ENCODE measurements at regions not wholly inside any gene's neighbourhood (a gene's known extent, or its start where the extent isn't known, plus 50 kb on each side); places are given as distances from the start of the nearest gene placed in this dataset.

DNA sequence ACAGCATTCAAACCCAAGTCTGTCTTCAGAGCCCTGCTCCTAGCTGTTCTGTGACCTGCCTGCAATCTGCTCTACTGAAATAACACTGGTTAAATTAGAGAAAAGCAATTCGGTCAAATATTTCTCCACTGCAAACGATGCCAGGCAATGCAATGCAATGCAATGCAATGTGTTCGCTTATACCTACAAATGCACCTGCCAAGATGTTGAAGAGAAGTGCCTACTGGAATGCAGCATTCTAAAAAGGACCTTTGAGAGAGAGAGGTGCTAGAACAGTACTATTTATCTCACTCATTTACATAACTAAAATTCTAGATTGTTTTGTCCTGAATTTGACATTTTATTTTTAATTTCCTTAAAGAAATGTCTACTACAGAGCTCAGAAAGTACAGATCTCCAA lies 157.3 kb upstream of the CDK1 start:
- Histone ChIP-seq H3K4me1 (ENCODE audit: control insufficient read depth, insufficient read depth, low read length) (no peaks in the 10 kb centered on the region), H3K27ac (ENCODE audit: low read length) (no peak overlapping the region), H3K4me3 (ENCODE audit: low read length) (no peak overlapping the region), H3K36me3 (ENCODE audit: control insufficient read depth, insufficient read depth, low read length) (no peaks in the 10 kb centered on the region), H3K27me3 (ENCODE audit: control insufficient read depth, insufficient read depth, low read length) (no peaks in the 10 kb centered on the region), H3K9me3 (ENCODE audit: control insufficient read depth, insufficient read depth, low read length) (no peaks in the 10 kb centered on the region)
- intact Hi-C loops (cut with micrococcal nuclease) = no loop called here
- no peak for DNase-seq
- 93% methylated on average over 3 of the region's 3 CpGs for WGBS (ENCODE audit: insufficient coverage)
- no peak for ATAC-seq
- H3K9me3 Mint-ChIP-seq = no peaks in the 10 kb centered on the region
- H3K36me3 Mint-ChIP-seq = no peaks in the 10 kb centered on the region
- TF ChIP-seq, protein P1, sequence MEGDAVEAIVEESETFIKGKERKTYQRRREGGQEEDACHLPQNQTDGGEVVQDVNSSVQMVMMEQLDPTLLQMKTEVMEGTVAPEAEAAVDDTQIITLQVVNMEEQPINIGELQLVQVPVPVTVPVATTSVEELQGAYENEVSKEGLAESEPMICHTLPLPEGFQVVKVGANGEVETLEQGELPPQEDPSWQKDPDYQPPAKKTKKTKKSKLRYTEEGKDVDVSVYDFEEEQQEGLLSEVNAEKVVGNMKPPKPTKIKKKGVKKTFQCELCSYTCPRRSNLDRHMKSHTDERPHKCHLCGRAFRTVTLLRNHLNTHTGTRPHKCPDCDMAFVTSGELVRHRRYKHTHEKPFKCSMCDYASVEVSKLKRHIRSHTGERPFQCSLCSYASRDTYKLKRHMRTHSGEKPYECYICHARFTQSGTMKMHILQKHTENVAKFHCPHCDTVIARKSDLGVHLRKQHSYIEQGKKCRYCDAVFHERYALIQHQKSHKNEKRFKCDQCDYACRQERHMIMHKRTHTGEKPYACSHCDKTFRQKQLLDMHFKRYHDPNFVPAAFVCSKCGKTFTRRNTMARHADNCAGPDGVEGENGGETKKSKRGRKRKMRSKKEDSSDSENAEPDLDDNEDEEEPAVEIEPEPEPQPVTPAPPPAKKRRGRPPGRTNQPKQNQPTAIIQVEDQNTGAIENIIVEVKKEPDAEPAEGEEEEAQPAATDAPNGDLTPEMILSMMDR (IDR thresholded peaks at IDR 0.05) = no peak
- no peaks in the 10 kb centered on the region for H3K27me3 Mint-ChIP-seq (ENCODE audit: low read depth in 2 of 2)
- H3K4me3 Mint-ChIP-seq = no peak overlapping the region
- H3K27ac Mint-ChIP-seq = no peak overlapping the region
- no peaks in the 10 kb centered on the region for H3K4me1 Mint-ChIP-seq

DNA sequence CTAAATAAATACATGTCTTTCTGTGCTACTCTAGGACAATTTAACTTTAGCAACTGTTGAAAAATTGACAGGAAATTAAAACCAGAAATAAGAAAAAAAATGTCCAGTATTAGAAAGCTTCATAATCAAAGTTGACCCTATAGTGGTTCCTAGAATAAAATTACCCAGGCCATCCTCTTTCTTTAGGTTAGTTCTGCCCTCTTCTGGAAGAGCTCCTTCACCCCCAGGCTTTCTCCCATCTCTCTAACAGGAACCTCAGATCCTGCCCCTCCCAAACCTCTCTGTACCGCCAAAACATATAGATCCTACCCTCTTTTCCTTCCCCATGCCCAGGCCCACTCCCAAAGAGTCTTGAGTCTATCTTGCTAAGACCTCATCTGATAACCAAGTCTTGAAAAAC lies 159.4 kb upstream of the CDK1 start:
- 81% methylated on average over 1 of the region's 1 CpG for WGBS (ENCODE audit: insufficient coverage)
- Histone ChIP-seq H3K4me1 (ENCODE audit: control insufficient read depth, insufficient read depth, low read length) (no peaks in the 10 kb centered on the region), H3K27ac (ENCODE audit: low read length) (no peak overlapping the region), H3K27me3 (ENCODE audit: control insufficient read depth, insufficient read depth, low read length) (no peaks in the 10 kb centered on the region), H3K9me3 (ENCODE audit: control insufficient read depth, insufficient read depth, low read length) (no peaks in the 10 kb centered on the region), H3K4me3 (ENCODE audit: low read length) (no peak overlapping the region), H3K36me3 (ENCODE audit: control insufficient read depth, insufficient read depth, low read length) (no peaks in the 10 kb centered on the region)
- ATAC-seq (no peak), DNase-seq (no peak)
- Mint-ChIP-seq H3K4me1 (no peaks in the 10 kb centered on the region), H3K27me3 (ENCODE audit: low read depth in 2 of 2) (no peaks in the 10 kb centered on the region), H3K4me3 (no peak overlapping the region), H3K36me3 (no peaks in the 10 kb centered on the region), H3K27ac (no peak overlapping the region), H3K9me3 (no peaks in the 10 kb centered on the region)
- intact Hi-C loops (cut with micrococcal nuclease) = no loop called here
- TF ChIP-seq, protein P1 (IDR thresholded peaks at IDR 0.05) = no peak

DNA sequence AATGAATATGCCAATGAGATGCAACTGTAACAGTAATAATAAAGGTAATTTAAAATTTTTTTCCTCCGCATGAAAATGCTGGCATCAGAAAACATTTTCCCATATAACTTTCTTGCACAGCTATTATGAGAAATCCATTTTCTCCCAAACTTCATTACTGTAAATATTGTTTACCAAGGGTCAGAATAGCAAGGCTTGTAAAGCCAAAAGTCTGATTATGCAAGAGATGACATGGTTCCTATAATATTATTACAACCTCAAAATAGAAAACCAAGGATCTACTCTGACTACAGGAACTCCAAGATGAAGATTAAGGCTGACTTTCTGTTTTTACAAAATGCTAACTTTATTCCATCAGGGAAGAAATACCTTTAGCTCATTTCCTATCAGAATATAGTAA lies 162.7 kb upstream of the CDK1 start:
- no peaks in the 10 kb centered on the region for H3K36me3 Mint-ChIP-seq
- H3K4me1 Mint-ChIP-seq = no peaks in the 10 kb centered on the region
- DNase-seq (no peak), ATAC-seq (no peak)
- H3K27ac Mint-ChIP-seq = no peak overlapping the region
- H3K27me3 Mint-ChIP-seq (ENCODE audit: low read depth in 2 of 2) = no peaks in the 10 kb centered on the region
- no CpG with 5 or more reads among the region's 1 CpG for WGBS (ENCODE audit: insufficient coverage)
- Histone ChIP-seq H3K4me1 (ENCODE audit: control insufficient read depth, insufficient read depth, low read length) (no peaks in the 10 kb centered on the region), H3K27ac (ENCODE audit: low read length) (no peak overlapping the region), H3K4me3 (ENCODE audit: low read length) (no peak overlapping the region), H3K27me3 (ENCODE audit: control insufficient read depth, insufficient read depth, low read length) (no peaks in the 10 kb centered on the region), H3K9me3 (ENCODE audit: control insufficient read depth, insufficient read depth, low read length) (no peaks in the 10 kb centered on the region), H3K36me3 (ENCODE audit: control insufficient read depth, insufficient read depth, low read length) (no peaks in the 10 kb centered on the region)
- H3K4me3 Mint-ChIP-seq = no peak overlapping the region
- no peaks in the 10 kb centered on the region for H3K9me3 Mint-ChIP-seq
- intact Hi-C loops (cut with micrococcal nuclease) = no loop called here
- TF ChIP-seq, protein P1 (IDR thresholded peaks at IDR 0.05) = no peak

DNA sequence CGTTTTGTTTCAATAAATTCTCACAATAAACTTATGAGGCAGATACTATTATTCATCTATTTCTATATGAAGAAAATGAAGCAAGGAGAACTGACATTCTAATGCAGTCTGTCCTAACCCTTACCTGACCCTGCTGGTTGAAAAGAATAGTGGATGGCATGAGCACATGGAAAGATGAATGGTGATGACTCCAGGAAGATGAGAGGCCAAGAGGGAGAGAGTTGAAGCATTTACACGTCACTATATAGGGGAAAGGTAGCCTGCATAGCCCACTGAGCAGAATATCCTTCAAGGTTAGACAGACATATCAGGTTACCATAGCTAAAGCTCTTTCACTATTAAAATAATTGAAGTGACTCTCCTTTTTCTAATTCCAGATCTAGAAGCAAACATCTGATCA lies 163.9 kb upstream of the CDK1 start:
- H3K9me3 Mint-ChIP-seq = no peaks in the 10 kb centered on the region
- DNase-seq (no peak), ATAC-seq (no peak)
- no peaks in the 10 kb centered on the region for H3K4me1 Mint-ChIP-seq
- no peak overlapping the region for H3K4me3 Mint-ChIP-seq
- TF ChIP-seq, protein P1 (IDR thresholded peaks at IDR 0.05) = no peak
- no peaks in the 10 kb centered on the region for H3K36me3 Mint-ChIP-seq
- Histone ChIP-seq H3K27ac (ENCODE audit: low read length) (no peak overlapping the region), H3K4me1 (ENCODE audit: control insufficient read depth, insufficient read depth, low read length) (no peaks in the 10 kb centered on the region), H3K27me3 (ENCODE audit: control insufficient read depth, insufficient read depth, low read length) (no peaks in the 10 kb centered on the region), H3K36me3 (ENCODE audit: control insufficient read depth, insufficient read depth, low read length) (no peaks in the 10 kb centered on the region), H3K4me3 (ENCODE audit: low read length) (no peak overlapping the region), H3K9me3 (ENCODE audit: control insufficient read depth, insufficient read depth, low read length) (no peaks in the 10 kb centered on the region)
- H3K27me3 Mint-ChIP-seq (ENCODE audit: low read depth in 2 of 2) = no peaks in the 10 kb centered on the region
- intact Hi-C loops (cut with micrococcal nuclease) = no loop called here
- 100% methylated on average over 1 of the region's 2 CpGs for WGBS (ENCODE audit: insufficient coverage)
- no peak overlapping the region for H3K27ac Mint-ChIP-seq

Measured in natural killer cell (primary cell).